ENCODE measurements at regions not wholly inside any gene's neighbourhood (a gene's known extent, or its start where the extent isn't known, plus 50 kb on each side); places are given as distances from the start of the nearest gene placed in this dataset.

DNA sequence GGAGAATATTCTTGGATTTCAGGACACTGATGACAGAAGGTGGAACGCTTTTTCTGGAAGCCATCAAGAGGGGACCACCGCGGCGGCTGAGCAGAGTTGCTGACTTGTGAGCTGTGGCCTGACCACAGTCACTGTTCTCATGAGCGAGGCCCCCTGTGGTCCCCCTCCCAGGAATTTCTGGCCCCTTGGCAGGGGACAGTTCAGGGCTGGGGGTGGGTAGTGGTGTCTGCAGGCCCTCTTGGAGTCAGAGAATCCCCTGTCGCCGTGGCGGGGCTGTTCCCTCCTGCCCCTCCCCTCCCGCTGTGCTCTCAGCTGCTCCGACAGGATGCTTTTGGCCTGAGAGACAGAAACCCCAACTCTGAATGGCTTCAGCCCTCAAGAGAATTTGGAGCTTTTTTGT is 292.0 kb downstream of the SEC14L1 start:
- TF ChIP-seq, protein P1, sequence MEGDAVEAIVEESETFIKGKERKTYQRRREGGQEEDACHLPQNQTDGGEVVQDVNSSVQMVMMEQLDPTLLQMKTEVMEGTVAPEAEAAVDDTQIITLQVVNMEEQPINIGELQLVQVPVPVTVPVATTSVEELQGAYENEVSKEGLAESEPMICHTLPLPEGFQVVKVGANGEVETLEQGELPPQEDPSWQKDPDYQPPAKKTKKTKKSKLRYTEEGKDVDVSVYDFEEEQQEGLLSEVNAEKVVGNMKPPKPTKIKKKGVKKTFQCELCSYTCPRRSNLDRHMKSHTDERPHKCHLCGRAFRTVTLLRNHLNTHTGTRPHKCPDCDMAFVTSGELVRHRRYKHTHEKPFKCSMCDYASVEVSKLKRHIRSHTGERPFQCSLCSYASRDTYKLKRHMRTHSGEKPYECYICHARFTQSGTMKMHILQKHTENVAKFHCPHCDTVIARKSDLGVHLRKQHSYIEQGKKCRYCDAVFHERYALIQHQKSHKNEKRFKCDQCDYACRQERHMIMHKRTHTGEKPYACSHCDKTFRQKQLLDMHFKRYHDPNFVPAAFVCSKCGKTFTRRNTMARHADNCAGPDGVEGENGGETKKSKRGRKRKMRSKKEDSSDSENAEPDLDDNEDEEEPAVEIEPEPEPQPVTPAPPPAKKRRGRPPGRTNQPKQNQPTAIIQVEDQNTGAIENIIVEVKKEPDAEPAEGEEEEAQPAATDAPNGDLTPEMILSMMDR (conservative IDR thresholded peaks at IDR 0.05), result no peak
- TF ChIP-seq EZH2 (IDR thresholded peaks at IDR 0.05; ENCODE audit: low read depth), result no peak
